HEK293 (cell line): ENCODE measurements at regions not wholly inside any gene's neighbourhood (a gene's known extent, or its start where the extent isn't known, plus 50 kb on each side); places are given as distances from the start of the nearest gene placed in this dataset.

Experiments
- EGR2 ChIP-seq: fragments of 450-650 bp; formaldehyde crosslinking; IDR thresholded peaks from 2 replicates; pipeline ENCODE4 v1.5.1; 2016; ENCODE audit warnings: low read depth, missing biosample characterization, missing genetic modification characterization
- KLF9 ChIP-seq: fragments of 450-650 bp; formaldehyde crosslinking; IDR thresholded peaks from 2 replicates; pipeline ENCODE4 v1.5.1; 2016; ENCODE audit warnings: missing biosample characterization, missing genetic modification characterization, low read depth
- REST ChIP-seq: fragments of 450-650 bp; formaldehyde crosslinking; IDR thresholded peaks from 2 replicates; pipeline ENCODE4 v1.5.1; 2016; ENCODE audit warnings: missing biosample characterization, missing genetic modification characterization
- TCF7L2 ChIP-seq: IDR thresholded peaks from 2 replicates; pipeline ENCODE4 v1.6.1; 2011; ENCODE audit warnings: low read depth, mild to moderate bottlenecking, inconsistent platforms, low read length, moderate library complexity, borderline replicate concordance
- ZFP37 ChIP-seq: fragments of 450-650 bp; formaldehyde crosslinking; IDR thresholded peaks from 2 replicates; pipeline ENCODE4 v1.5.1; 2016; ENCODE audit warnings: missing biosample characterization, missing genetic modification characterization
- ZNF140 ChIP-seq: fragments of 450-650 bp; formaldehyde crosslinking; IDR thresholded peaks from 2 replicates; pipeline ENCODE4 v1.5.1; 2016; ENCODE audit warnings: missing biosample characterization, missing genetic modification characterization
- ZNF302 ChIP-seq: fragments of 450-650 bp; formaldehyde crosslinking; IDR thresholded peaks from 2 replicates; pipeline ENCODE4 v1.5.1; 2016; ENCODE audit warnings: missing biosample characterization, missing genetic modification characterization, low read depth
- ZNF404 ChIP-seq: fragments of 450-650 bp; formaldehyde crosslinking; IDR thresholded peaks from 2 replicates; pipeline ENCODE4 v1.5.1; 2017; ENCODE audit warnings: missing biosample characterization, missing genetic modification characterization
- ZNF626 ChIP-seq: fragments of 450-650 bp; sonication (Bioruptor Pico); formaldehyde crosslinking; IDR thresholded peaks from 2 replicates; pipeline ENCODE4 v1.5.1; 2018; ENCODE audit warnings: missing biosample characterization, missing genetic modification characterization, inconsistent platforms
- ZNF707 ChIP-seq: fragments of 450-650 bp; formaldehyde crosslinking; IDR thresholded peaks from 2 replicates; pipeline ENCODE4 v1.5.1; 2016; ENCODE audit warnings: missing biosample characterization, missing genetic modification characterization
- ZNF785 ChIP-seq: fragments of 450-650 bp; formaldehyde crosslinking; IDR thresholded peaks from 2 replicates; pipeline ENCODE4 v1.5.1; 2016; ENCODE audit warnings: missing biosample characterization, missing genetic modification characterization
- TF ChIP-seq, protein P1 (sequence below): fragments of 450-650 bp; formaldehyde crosslinking; IDR thresholded peaks from 2 replicates; pipeline ENCODE4 v1.5.1; 2016; ENCODE audit warnings: missing biosample characterization, missing genetic modification characterization

DNA sequence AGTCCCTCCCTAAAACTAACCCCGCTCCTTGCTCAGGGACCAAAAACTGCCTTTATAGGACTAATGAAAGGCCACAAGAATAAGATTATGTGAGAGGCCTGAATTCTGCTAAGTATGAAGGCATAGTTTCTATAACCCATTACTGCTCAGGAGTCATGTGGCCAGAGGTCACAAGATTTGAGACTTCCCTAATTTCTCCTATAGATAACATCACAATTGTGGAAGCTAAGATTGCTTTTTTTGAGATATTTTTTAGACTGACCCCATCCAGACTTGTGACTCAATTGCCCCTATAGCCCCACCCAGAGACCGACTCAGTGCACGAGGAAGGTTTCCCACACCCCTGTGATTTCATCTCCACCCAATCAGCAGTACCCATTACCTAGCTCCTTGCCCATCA is 504.1 kb upstream of the GOT2 start:
- no peak for TF ChIP-seq ZNF626 (tag by site-specific recombination)
- no peak for TF ChIP-seq ZNF140
- TF ChIP-seq REST: no peak
- no peak for TF ChIP-seq ZFP37 (tag by site-specific recombination)
- no peak for TF ChIP-seq ZNF404 (tag by site-specific recombination)
- TF ChIP-seq, protein P1, sequence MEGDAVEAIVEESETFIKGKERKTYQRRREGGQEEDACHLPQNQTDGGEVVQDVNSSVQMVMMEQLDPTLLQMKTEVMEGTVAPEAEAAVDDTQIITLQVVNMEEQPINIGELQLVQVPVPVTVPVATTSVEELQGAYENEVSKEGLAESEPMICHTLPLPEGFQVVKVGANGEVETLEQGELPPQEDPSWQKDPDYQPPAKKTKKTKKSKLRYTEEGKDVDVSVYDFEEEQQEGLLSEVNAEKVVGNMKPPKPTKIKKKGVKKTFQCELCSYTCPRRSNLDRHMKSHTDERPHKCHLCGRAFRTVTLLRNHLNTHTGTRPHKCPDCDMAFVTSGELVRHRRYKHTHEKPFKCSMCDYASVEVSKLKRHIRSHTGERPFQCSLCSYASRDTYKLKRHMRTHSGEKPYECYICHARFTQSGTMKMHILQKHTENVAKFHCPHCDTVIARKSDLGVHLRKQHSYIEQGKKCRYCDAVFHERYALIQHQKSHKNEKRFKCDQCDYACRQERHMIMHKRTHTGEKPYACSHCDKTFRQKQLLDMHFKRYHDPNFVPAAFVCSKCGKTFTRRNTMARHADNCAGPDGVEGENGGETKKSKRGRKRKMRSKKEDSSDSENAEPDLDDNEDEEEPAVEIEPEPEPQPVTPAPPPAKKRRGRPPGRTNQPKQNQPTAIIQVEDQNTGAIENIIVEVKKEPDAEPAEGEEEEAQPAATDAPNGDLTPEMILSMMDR: no peak
- TF ChIP-seq KLF9 (tag by site-specific recombination): no peak
- no peak for TF ChIP-seq EGR2 (tag by site-specific recombination)
- no peak for TF ChIP-seq ZNF785 (tag by site-specific recombination)
- no peak for TF ChIP-seq TCF7L2
- TF ChIP-seq ZNF302 (tag by site-specific recombination): no peak
- TF ChIP-seq ZNF707 (tag by site-specific recombination): no peak
